NB4 (cell line): ENCODE measurements at regions not wholly inside any gene's neighbourhood (a gene's known extent, or its start where the extent isn't known, plus 50 kb on each side); places are given as distances from the start of the nearest gene placed in this dataset.

Experiments used
- CTCF ChIP-seq: IDR thresholded peaks from one replicate; pipeline ENCODE4 v1.5.1; 2012; ENCODE audit warnings: low read depth, low read length
- MAX ChIP-seq: IDR thresholded peaks from 2 replicates; pipeline ENCODE4 v1.6.1; 2011; ENCODE audit warnings: low read depth, low read length
- MYC ChIP-seq: IDR thresholded peaks from 2 replicates; pipeline ENCODE4 v1.6.1; 2011; ENCODE audit warnings: low read depth, low read length
- POLR2A ChIP-seq: IDR thresholded peaks from 2 replicates; pipeline ENCODE4 v1.6.1; 2011; ENCODE audit warnings: mild to moderate bottlenecking; ENCODE audit not compliant: insufficient read length; ENCODE audit errors: extremely low read depth

- TF ChIP-seq MAX = no peak
- no peak for TF ChIP-seq CTCF
- no peak for TF ChIP-seq MYC
- TF ChIP-seq POLR2A = no peak
Measured at GRCh38 chr12:9391815-9392214, 183.6 kb upstream of the PZP start.
